HG03175 (cell line): ENCODE measurements at regions not wholly inside any gene's neighbourhood (a gene's known extent, or its start where the extent isn't known, plus 50 kb on each side); places are given as distances from the start of the nearest gene placed in this dataset.

Source experiments
- ATAC-seq: cut with Tn5 transposase; IDR thresholded peaks from one replicate; pipeline ENCODE4 v1.9.1; 2021; ENCODE audit warnings: mild to moderate bottlenecking, moderate library complexity; ENCODE audit not compliant: unreplicated experiment

- ATAC-seq, result no peak
Observed at GRCh38 chr4:100086766-100087431, 103.4 kb downstream of the DDIT4L start.

DNA sequence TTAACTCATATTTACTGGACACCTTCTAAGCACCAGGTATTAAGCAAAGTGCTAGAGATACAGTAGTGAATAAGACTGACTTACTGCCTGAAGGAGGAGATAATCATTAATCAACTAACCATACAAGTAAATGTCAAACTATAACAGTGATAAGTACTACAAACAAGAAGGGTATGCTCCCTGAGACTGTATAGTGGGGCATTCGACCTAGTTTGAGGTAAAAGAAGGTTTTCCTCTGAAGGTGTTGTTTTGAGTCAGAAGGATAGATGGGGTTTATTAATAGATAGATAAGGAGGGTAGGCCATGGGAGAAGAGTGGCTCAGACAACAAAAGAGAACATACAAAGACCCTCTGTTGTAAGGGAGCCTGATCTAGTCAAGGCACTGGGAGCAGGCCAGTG is 105.4 kb downstream of the DDIT4L start:
- no peak for ATAC-seq

- ATAC-seq, result no peak
Observed at GRCh38 chr4:100083289-100083688, 107.0 kb downstream of the DDIT4L start.

- peak; percentile 43 for ATAC-seq
Observed at GRCh38 chr4:100082852-100083251, 107.4 kb downstream of the DDIT4L start.

- no peak for ATAC-seq
Observed at GRCh38 chr4:100081491-100081890, 108.8 kb downstream of the DDIT4L start.

DNA sequence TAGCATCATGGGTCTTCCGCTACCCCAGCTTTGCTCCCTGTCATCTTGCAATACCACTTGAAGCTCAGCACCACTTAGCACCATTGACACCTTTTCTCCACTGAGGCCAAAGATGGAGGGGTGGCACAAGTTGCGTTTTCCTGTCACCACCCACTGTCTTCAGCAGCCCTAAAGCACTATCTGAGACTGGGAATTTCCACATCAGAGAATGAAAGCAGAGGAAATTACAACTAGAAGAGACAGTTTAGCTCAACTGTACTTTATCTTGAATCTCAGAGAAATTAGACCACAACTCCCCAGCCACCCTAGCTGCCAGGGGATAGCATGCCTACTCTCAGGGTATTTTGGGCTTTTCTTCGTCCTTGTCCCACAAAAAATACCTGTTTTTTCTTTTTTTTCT is 111.0 kb downstream of the DDIT4L start:
- no peak for ATAC-seq

GRCh38 chr4:100076753-100077152 is 113.5 kb downstream of the DDIT4L start:
- ATAC-seq, result peak; percentile 46

GRCh38 chr4:100075486-100076270 is 114.6 kb downstream of the DDIT4L start:
- ATAC-seq, result no peak

DNA sequence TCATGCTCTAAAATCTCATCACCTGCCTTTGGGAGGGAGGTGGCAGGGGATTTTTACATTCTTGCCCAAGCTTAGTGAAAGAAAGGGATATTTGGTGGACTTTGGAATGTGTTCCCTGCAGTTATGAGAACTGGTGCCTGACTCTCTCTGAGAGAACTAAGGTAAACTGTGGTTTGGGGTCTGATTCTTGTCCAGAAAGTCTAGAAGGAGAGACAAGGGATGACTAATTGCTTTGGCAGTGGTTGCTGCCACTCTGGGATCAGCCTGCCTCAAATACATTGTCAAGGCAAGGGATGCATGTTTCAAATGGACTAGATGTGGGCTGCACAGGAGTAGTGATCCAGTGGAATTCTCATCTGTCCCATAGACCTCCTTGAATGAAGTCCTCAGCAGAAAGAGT is 115.2 kb downstream of the DDIT4L start:
- no peak for ATAC-seq

DNA sequence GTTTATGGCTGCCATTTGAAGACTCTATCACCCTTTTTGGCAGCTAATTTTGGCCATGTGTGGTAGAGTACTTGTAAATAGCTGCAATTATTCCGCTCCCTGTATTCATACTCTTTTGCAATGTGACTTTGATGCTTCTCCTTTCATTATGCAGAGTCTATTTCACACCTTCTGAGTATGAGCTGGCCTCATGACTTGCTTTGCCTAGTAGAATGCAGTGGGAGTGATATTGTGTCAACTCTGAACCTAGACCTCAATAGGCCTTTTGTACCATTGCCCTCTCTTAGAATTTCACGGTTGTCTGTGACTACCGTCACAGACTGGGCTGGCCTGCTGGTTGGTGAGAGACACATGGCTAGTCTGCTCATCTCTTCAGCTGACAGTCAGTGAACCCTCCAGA is 118.8 kb downstream of the DDIT4L start:
- ATAC-seq, result no peak

DNA sequence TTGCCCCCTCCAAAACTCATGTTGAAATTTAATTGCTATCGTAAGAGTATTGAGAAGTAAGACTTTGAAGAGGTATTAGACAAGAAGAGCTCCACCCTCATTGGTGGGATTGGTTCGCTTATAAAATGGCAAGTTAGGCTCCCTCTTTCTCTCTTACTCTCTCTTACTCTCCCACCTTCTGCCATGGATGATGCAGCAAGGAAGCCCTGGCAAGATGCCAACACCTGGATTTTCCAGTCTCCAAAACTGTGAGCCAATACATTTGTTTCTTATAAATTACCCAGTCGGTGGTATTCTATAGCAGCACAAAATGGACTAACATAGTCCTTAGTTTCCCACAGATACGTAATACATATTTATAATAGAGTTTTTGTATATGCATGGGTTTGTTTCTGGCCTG is 119.4 kb downstream of the DDIT4L start:
- no peak for ATAC-seq

DNA sequence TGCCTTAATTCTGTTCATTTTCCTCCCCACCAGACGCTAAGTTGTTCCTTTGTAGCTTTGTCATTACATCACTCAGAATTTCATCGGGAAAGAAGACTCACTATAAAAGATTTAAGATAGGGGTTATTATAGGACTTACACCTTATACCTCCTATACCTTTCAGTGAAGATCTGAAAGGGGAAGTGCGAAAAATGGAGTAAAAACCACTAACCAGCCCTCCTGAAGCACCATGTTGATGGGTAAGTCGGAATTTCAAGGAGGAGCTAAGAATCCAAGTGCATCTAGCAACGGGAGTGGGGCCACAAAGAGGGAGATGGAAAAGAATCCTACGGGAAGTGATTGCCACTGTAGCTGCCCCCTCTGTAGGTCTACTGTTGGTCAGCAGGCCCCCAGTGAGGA is 119.1 kb upstream of the H2AZ1 start:
- no peak for ATAC-seq

DNA sequence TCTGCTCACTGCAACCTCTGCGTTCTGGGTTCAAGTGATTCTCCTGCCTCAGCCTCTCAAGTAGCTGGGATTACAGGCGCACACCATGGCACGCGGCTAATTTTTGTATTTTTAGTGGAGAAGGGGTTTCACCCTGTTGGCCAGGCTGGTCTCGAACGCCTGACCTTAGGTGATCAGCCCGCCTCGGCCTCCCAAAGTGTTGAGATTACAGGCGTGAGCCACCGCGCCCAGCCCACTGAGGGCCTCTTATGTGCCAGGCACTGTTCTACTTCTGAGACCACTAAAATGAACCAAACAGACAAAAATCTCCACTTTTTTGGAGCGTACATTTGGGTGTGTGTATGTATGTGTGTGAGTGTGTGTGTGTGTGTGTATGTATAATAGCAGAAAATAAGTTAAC is 117.2 kb upstream of the H2AZ1 start:
- no peak for ATAC-seq

GRCh38 chr4:100063355-100063754 is 113.3 kb upstream of the H2AZ1 start:
- ATAC-seq, result no peak

GRCh38 chr4:100062921-100063320 is 112.8 kb upstream of the H2AZ1 start:
- ATAC-seq, result no peak

GRCh38 chr4:100061835-100062234 is 111.8 kb upstream of the H2AZ1 start:
- ATAC-seq, result no peak

- no peak for ATAC-seq
Observed at GRCh38 chr4:100060765-100061416, 110.8 kb upstream of the H2AZ1 start.

- no peak for ATAC-seq
Observed at GRCh38 chr4:100059467-100059866, 109.4 kb upstream of the H2AZ1 start.

GRCh38 chr4:100056701-100057100 is 106.6 kb upstream of the H2AZ1 start:
- no peak for ATAC-seq

DNA sequence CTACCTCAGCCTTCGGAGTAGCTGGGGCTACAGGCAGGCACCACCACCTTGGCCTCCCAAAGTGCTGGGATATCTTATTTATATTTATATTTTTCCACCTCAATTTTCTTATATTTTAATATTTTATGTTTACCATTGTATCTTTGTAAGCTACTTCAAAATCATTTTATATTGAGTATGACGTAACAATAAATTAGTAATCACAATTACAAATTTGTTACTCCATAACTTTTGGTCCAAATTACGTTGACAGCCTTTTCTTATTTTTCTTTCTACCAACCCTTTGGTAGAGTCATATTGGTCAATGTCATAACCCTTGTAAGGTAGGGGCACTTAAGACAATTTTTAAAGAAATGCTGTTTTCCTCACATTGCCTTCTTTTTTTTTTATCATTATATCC is 104.0 kb upstream of the H2AZ1 start:
- no peak for ATAC-seq

DNA sequence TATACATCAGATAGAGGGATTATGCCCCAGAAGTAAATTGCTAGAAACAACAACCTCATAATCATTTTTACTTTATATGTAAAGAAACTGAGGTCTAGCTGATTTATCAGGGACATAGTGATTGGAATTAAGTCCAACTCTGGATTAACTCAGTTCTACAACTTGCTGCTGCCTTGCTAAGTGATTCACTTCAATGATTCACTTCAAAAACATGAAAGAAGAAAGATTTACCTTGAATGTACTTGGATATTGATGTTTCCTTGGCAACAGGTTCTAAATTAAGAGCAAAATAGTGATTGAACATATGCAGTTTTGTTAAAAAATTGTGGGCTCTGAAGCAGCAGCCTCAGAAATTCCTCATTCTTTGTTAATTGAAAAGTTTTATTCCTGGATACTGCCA is 99.8 kb upstream of the H2AZ1 start:
- no peak for ATAC-seq

- no peak for ATAC-seq
Observed at GRCh38 chr4:100042711-100043110, 92.6 kb upstream of the H2AZ1 start.
